ENCODE measurements at regions not wholly inside any gene's neighbourhood (a gene's known extent, or its start where the extent isn't known, plus 50 kb on each side); places are given as distances from the start of the nearest gene placed in this dataset.
A peak's percentile ranks its signal among the peaks of the same experiment; 100 is the strongest.

GRCh38 chr11:19648321-19648720 is 64.3 kb upstream of the NAV2 start:
- no peak overlapping the region for H3K4me3 ChIP-seq
- H3K4me1 ChIP-seq: peaks cover 0 to 6% of the 10 kb centered on the region in 2 donors
- no peak overlapping the region for H3K27ac ChIP-seq
- H3K27me3 ChIP-seq: no peaks in the 10 kb centered on the region
- H3K36me3 ChIP-seq: no peaks in the 10 kb centered on the region
- H3K9me3 ChIP-seq: no peaks in the 10 kb centered on the region
- intact Hi-C loops (cut with DNase I): no loop called here
- no peak for ATAC-seq
- TF ChIP-seq, protein P1, sequence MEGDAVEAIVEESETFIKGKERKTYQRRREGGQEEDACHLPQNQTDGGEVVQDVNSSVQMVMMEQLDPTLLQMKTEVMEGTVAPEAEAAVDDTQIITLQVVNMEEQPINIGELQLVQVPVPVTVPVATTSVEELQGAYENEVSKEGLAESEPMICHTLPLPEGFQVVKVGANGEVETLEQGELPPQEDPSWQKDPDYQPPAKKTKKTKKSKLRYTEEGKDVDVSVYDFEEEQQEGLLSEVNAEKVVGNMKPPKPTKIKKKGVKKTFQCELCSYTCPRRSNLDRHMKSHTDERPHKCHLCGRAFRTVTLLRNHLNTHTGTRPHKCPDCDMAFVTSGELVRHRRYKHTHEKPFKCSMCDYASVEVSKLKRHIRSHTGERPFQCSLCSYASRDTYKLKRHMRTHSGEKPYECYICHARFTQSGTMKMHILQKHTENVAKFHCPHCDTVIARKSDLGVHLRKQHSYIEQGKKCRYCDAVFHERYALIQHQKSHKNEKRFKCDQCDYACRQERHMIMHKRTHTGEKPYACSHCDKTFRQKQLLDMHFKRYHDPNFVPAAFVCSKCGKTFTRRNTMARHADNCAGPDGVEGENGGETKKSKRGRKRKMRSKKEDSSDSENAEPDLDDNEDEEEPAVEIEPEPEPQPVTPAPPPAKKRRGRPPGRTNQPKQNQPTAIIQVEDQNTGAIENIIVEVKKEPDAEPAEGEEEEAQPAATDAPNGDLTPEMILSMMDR (IDR thresholded peaks at IDR 0.05): no peak
- no peak for DNase-seq

DNA sequence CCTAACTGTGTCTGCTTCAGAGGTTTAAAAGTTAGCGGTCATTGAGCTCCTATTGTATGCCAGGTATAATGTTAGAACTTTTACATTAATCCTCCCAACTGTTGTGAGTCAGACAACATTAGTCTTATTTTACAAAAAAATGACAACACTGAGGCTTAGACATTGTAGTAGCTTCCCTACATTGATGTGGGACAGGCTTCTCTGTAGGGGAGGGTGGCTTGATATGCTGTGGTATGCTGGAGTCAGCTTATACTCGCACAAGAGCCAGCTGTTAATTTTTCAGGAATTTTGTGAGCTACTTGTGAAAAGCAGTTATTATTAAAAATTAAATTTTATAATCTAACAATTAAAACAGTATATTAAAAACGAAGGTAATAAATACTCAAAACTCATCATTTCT is 64.8 kb upstream of the NAV2 start:
- no peaks in the 10 kb centered on the region for H3K27me3 ChIP-seq
- no peaks in the 10 kb centered on the region for H3K9me3 ChIP-seq
- DNase-seq (no peak), ATAC-seq (no peak)
- TF ChIP-seq, protein P1 (IDR thresholded peaks at IDR 0.05): no peak
- H3K36me3 ChIP-seq: no peaks in the 10 kb centered on the region
- intact Hi-C loops (cut with DNase I): no loop called here
- no peak overlapping the region for H3K27ac ChIP-seq
- no peak overlapping the region for H3K4me3 ChIP-seq
- H3K4me1 ChIP-seq: peaks cover 0 to 6% of the 10 kb centered on the region in 2 donors

DNA sequence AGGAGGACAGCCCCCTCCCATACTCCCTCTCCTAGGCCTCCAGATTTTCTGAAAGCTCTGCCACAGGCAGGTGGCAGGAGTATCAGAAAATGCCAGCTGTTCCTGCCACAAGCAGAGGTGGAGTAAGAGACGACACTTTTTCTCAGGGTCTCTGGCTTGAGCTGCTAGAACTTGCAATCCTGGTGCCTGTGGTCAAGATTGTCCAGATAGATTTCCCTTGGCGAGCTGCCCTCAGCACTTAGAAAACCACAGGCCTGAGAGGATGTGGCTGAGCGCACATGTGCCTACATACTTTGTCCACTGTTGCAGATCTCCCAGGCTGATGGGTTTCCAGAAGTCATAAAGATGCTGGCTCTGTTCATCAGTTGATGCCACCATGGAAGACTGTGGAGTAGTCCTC is 65.7 kb upstream of the NAV2 start:
- intact Hi-C loops (cut with DNase I): no loop called here
- Histone ChIP-seq H3K27me3 (no peaks in the 10 kb centered on the region), H3K36me3 (no peaks in the 10 kb centered on the region), H3K4me1 (peaks cover 0 to 6% of the 10 kb centered on the region in 2 donors), H3K4me3 (no peak overlapping the region), H3K9me3 (no peaks in the 10 kb centered on the region), H3K27ac (no peak overlapping the region)
- ATAC-seq (peak; percentile 47), DNase-seq (peak in 1 of 4 donors; percentile 52)
- TF ChIP-seq, protein P1 (IDR thresholded peaks at IDR 0.05): no peak

DNA sequence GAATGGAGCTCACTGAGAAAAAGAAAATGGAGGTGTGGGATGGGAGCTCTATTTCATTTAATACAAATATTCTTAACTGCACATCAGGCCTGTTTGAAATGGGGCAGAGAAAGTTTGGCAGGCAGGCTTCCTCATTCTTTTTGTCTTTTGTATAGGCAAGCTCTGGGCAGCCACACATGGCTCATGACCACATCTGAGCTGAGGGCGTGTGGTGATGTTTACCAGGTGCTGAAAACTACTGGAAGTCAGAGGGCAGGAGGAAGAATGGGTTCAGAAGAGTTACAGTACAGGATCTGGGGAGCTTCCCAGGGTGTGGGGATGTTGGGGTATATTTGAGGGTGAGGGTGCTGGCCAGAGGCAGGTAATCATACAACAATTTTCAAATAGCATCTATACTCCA is 66.3 kb upstream of the NAV2 start:
- Histone ChIP-seq H3K27ac (no peak overlapping the region), H3K4me1 (peaks cover 0 to 6% of the 10 kb centered on the region in 2 donors), H3K36me3 (no peaks in the 10 kb centered on the region), H3K27me3 (no peaks in the 10 kb centered on the region), H3K4me3 (no peak overlapping the region), H3K9me3 (no peaks in the 10 kb centered on the region)
- DNase-seq: peak in 1 of 4 donors; percentile 47
- TF ChIP-seq, protein P1 (IDR thresholded peaks at IDR 0.05): no peak
- no peak for ATAC-seq
- intact Hi-C loops (cut with DNase I): no loop called here

GRCh38 chr11:19644316-19644715 is 68.3 kb upstream of the NAV2 start:
- Histone ChIP-seq H3K4me3 (no peak overlapping the region), H3K27ac (no peak overlapping the region), H3K27me3 (no peaks in the 10 kb centered on the region), H3K4me1 (peaks cover 0 to 6% of the 10 kb centered on the region in 2 donors), H3K36me3 (no peaks in the 10 kb centered on the region), H3K9me3 (no peaks in the 10 kb centered on the region)
- ATAC-seq: no peak
- intact Hi-C loops (cut with DNase I): no loop called here
- TF ChIP-seq, protein P1 (IDR thresholded peaks at IDR 0.05): no peak
- DNase-seq: no peak

Data from left lung (tissue), 4 donors.